Astrocyte of the cerebellum (primary cell): ENCODE measurements at regions not wholly inside any gene's neighbourhood (a gene's known extent, or its start where the extent isn't known, plus 50 kb on each side); places are given as distances from the start of the nearest gene placed in this dataset.

Source experiments
- DNase-seq: peaks from one replicate; pipeline ENCODE4 v3.0.0-alpha.2; 2011; ENCODE audit warnings: low read depth
- H3K4me3 ChIP-seq: 2 replicates; pipeline ENCODE4 v1.5.1; 2011; ENCODE audit warnings: mild to moderate bottlenecking, low read depth, low read length, moderate library complexity
- in situ Hi-C: cut with HindIII; loops from 2 replicates; pipeline ENCODE4 v1.10.0; 2017; ENCODE audit warnings: low sequenced_read_pairs
- TF ChIP-seq, protein P1 (sequence below): IDR thresholded peaks from 2 replicates; pipeline ENCODE4 v1.5.1; 2012; ENCODE audit warnings: low read length, low read depth, moderate library complexity, mild to moderate bottlenecking; ENCODE audit errors: missing control alignments

DNA sequence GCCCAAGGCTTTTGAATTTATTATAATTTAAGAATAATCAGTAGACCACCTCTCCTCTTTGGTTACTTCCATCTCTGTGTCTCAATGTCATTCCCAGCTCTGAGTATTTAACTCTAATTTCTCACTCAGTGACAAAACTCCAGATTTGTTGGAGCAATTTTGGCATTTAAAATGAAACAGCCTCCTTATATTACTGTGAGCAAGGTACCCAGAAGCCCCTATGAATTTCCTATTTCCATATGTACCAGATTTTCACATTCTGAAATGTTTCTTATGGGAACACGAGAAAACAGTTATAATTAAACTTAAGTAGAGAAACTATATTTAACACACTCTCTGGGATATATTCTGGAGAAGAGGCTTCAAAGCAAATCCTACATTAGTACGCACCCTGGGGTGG, 285.4 kb upstream of the CDH8 start:
- TF ChIP-seq, protein P1, sequence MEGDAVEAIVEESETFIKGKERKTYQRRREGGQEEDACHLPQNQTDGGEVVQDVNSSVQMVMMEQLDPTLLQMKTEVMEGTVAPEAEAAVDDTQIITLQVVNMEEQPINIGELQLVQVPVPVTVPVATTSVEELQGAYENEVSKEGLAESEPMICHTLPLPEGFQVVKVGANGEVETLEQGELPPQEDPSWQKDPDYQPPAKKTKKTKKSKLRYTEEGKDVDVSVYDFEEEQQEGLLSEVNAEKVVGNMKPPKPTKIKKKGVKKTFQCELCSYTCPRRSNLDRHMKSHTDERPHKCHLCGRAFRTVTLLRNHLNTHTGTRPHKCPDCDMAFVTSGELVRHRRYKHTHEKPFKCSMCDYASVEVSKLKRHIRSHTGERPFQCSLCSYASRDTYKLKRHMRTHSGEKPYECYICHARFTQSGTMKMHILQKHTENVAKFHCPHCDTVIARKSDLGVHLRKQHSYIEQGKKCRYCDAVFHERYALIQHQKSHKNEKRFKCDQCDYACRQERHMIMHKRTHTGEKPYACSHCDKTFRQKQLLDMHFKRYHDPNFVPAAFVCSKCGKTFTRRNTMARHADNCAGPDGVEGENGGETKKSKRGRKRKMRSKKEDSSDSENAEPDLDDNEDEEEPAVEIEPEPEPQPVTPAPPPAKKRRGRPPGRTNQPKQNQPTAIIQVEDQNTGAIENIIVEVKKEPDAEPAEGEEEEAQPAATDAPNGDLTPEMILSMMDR = no peak
- in situ Hi-C loops = no loop called here
- DNase-seq = no peak
- H3K4me3 ChIP-seq = no peak overlapping the region

DNA sequence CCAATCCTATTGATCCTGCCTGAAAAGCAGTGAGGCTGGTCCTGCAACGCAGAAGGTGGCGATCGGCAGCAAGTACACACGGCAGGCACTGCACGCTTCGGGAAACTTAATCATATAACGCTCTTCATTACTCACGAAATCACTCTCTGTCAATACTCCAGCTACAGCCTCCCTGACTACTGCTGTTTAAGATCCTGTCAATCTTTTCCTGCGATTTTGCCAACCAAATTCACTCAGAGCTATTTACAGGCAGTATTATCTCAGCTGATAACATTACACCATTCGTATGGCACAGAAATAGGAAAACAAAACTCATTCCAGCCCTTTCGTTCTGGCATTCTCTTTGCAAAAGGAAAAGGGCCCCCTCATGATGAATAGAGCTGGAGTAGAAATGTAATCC, 262.4 kb upstream of the CDH8 start:
- in situ Hi-C loops = no loop called here
- no peak overlapping the region for H3K4me3 ChIP-seq
- DNase-seq = no peak
- TF ChIP-seq, protein P1 = no peak

DNA sequence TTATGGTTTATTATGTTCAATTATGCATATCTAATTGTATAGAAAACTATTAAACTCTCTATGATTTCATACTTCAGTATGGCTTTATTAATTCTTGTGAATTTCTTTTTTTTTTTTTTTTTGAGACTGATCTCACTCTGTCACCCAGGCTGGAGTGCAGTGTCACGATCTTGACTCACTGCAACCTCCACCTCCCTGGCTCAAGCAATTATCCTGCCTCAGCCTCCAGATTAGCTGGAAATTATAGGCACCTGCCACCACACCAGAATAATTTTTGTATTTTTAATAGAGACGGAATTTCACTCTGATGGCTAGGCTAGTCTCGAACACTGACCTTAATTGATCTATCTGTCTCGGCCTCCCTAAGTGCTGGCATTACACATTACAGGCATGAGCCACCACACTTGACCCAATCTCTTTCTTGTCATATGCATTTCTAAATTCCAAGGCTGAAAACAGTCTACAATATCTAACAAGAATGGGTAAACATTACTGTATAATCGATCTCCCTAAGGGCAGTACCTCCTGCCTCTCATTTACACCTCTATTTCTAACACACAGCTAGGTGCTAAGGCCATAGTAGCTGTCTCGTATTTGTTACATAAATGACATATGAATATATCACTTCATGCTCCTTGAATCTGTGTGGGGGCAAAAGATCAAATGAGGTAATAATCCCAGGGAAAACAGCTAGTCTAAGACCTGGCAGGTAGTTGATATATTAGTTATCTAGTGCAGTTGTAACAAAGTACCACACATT, 258.2 kb upstream of the CDH8 start:
- TF ChIP-seq, protein P1 = no peak
- no peak overlapping the region for H3K4me3 ChIP-seq
- in situ Hi-C loops = no loop called here
- DNase-seq = no peak

DNA sequence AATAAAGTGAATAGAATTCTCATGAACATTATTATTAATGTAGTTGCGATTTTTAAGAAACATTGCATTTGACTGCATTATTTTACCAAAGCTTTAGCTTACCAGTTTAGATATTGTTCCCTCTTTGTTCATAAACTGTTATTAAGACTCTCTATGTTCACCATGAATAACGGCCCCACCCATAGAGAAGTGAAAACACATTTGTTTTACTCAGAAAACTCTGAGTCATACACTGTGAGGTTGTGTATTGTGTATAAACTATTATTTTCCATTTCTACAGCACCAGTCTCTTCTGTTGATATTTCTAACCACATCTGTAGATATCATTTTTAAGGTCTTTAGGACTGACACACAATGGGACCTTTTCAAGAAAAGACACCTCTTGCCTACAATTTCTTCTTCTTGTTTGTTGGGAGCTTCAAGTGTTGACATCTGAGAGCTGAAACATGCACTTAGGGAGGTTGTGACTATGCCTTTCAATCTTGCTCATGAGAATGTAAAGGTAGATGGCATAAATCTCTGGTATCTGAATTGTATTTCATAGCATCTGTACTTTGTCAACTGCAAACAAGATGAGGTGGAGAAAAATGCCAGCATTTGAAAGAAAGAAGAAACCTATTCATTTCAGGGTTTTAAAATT, 252.9 kb upstream of the CDH8 start:
- DNase-seq = no peak
- no peak overlapping the region for H3K4me3 ChIP-seq
- in situ Hi-C loops = no loop called here
- TF ChIP-seq, protein P1 = no peak

DNA sequence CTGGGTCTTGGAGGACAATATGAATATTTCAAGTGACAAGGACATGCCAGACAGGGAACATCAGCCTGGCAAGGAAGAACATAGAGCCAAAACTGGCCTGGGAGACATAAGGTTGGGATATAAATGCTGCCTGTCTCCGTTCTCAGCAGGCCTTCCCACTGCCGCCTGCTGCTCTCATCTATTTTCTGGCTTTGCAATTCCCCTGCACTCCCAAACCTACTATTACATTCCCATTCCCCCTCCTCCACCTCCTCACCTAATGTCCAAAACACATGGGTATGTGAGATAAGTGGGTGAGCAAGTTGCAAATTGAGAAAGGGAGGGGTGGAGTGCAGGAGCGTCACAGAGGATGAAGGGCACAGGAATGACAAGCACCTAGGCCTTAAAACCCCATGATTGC, 244.3 kb upstream of the CDH8 start:
- in situ Hi-C loops = no loop called here
- DNase-seq = no peak
- H3K4me3 ChIP-seq = no peak overlapping the region
- TF ChIP-seq, protein P1 = no peak

DNA sequence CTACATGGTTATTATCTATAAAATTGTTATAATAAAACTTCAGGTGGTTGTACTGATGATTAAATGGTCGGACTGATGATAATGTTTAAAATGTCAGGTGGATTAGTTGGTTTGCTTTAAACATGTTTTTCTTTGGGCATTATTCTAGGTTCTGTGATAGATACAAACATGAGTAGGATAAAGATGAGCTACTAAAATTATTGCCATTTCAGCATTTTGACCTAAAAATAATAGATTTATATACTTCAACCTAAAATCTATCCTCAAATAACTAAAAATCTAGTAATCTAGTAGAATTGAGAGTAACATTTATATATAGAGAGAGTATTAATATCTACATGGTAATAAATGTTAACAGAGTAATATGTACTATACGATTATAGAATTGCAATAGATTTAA, 241.7 kb upstream of the CDH8 start:
- DNase-seq = no peak
- in situ Hi-C loops = no loop called here
- H3K4me3 ChIP-seq = no peak overlapping the region
- TF ChIP-seq, protein P1 = no peak
